ENCODE measurements at regions not wholly inside any gene's neighbourhood (a gene's known extent, or its start where the extent isn't known, plus 50 kb on each side); places are given as distances from the start of the nearest gene placed in this dataset.
"Not testable (repeated sequence)": the region's sequence is repeated elsewhere in the genome, so short reads cannot be mapped to it uniquely, and the experiment has no call there.

DNA sequence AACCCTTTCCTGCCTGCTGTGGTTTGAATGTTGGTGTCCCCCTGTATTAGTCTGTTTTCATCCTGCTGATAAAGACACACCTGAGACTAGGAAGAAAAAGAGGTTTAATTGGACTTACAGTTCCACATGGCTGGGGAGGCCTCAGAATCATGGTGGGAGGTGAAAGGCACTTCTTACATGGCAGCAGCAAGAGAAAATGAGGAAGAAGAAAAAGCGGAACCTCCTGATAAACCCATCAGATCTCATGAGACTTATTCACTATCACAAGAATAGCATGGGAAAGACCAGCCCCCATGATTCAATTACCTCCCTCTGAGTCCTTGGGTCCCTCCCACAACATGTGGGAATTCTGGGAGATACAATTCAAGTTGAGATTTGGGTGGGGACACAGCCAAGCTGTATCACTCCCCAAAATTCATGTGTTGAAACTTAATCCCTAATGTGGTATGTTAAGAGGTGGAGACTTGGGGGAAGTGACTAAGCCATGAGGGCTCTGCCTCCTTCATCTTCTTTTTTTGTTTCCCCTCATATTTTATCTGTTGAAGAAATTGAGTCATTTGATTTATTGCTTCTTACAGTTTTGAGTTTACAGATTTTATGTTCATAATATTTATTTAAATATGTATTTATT is 64.9 kb upstream of the SYNCRIP start:
- DNase-seq: not testable (repeated sequence)

DNA sequence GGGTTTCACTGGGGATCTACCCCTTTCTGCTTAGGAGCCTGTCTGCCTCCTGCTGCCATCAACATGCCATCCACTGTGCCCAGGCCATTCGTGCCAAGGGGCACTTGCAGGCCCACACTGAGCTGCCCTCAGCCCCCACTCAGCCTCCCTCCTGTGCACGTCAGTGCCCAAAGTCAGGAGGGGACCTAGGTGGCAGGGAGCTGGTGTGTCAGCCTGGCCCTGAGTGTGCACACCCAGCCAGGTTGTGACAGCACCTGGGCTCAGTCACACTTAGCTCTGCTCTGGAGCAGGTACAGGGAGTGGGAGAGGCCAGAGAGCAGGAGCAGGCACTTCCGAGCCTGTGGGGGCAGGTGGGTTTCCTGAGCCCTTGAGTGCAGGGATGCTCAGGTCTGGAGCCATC is 63.6 kb upstream of the SYNCRIP start:
- no peak for DNase-seq

DNA sequence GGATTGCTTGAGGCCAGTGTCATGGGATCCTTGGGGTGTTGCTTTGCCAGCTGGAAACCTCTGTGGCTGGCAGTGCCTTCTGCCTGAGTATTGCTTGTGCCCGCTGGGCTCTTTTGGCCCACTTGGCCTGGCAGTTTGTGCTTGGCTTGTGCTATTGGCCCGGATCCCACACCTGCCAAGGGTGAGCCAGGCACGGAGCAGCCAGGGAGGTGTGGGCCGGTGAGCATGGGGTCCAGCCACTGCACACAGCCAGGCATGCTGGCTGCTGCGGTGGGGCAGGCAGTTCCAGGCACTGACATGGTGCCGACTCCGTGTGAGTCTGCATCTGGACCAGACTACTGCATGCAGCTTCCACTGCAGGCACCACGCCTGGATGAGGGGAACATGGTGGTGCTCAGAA is 62.5 kb upstream of the SYNCRIP start:
- no peak for DNase-seq

DNA sequence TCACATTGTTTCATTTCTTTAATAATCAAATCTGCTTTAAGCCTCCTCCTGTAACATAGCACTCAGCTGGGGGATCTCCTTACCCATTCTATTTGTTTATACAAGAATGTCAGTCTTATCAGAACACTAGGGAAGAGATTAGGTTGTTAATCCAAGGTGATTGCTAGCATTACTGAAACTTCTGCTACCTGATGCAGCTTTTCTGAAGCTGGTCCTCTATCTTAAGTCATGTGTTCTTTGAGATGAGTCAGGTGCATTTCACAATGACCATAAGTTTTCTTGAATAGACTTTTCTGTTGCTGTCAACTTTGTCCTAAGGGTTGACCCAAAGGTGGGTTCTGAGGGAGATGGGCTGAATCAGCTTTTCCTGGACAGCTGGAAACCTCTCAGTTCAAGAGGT is 60.7 kb upstream of the SYNCRIP start:
- DNase-seq: no peak
